Subcutaneous abdominal adipose tissue (tissue), 5 donors: ENCODE measurements at regions not wholly inside any gene's neighbourhood (a gene's known extent, or its start where the extent isn't known, plus 50 kb on each side); places are given as distances from the start of the nearest gene placed in this dataset.

ENCODE experiments used
- H3K27ac ChIP-seq: one replicate; pipeline ENCODE4 v1.7.0; 2013; ENCODE audit warnings: low read depth, mild to moderate bottlenecking, inconsistent platforms, low read length, moderate library complexity
- H3K27me3 ChIP-seq, 5 donors: one replicate each; pipeline ENCODE4 v1.7.0; 2013; ENCODE audit warnings: low read length in 5 of 5, inconsistent platforms in 1 of 5; ENCODE audit not compliant: control insufficient read depth in 5 of 5, insufficient read depth in 4 of 5
- H3K36me3 ChIP-seq, 5 donors: one replicate each; pipeline ENCODE4 v1.7.0; 2013; ENCODE audit warnings: low read length in 5 of 5; ENCODE audit not compliant: control insufficient read depth in 5 of 5, insufficient read depth in 5 of 5
- H3K4me1 ChIP-seq, 5 donors: one replicate each; pipeline ENCODE4 v1.7.0; 2013; ENCODE audit warnings: low read length in 5 of 5, mild to moderate bottlenecking in 3 of 5, moderate library complexity in 1 of 5; ENCODE audit not compliant: control insufficient read depth in 5 of 5, insufficient read depth in 5 of 5
- H3K4me3 ChIP-seq, 5 donors: one replicate each; pipeline ENCODE4 v1.7.0; 2013; ENCODE audit warnings: low read length in 5 of 5, low read depth in 1 of 5
- H3K9ac ChIP-seq, 5 donors: one replicate each; pipeline ENCODE4 v1.7.0; 2013; ENCODE audit warnings: low read length in 5 of 5, mild to moderate bottlenecking in 4 of 5, moderate library complexity in 3 of 5
- H3K9me3 ChIP-seq, 5 donors: one replicate each; pipeline ENCODE4 v1.7.0; 2013; ENCODE audit warnings: low read length in 5 of 5; ENCODE audit not compliant: control insufficient read depth in 5 of 5
- donor health status: healthy.
- donor health status: healthy.
- donor health status: healthy.
- donor health status: healthy.
- donor health status: healthy.

DNA sequence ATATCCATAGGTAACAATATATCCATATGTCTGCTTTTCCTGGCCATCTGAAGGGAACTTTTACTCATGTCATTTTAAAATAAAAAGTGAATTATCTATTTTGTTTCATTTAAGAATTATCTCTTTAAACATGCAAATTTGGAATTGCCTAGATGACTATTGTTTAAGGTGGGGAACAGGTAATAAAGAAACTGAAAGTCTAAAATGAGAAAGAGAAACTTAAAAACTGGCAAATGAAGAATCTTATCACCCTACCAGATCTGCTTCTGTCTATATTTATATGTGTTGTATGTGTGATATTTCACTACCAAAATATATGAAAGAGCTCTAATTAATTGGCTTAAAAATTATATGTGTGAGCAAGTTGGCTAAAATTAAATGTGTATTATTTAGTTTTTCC is 243.2 kb upstream of the KCNH7 start:
- Histone ChIP-seq H3K27me3 (no peaks in the 10 kb centered on the region), H3K4me1 (peaks cover 0 to 3% (median 0%) of the 10 kb centered on the region in 5 donors), H3K4me3 (no peak overlapping the region), H3K9me3 (peaks cover 0 to 6% (median 2%) of the 10 kb centered on the region in 5 donors), H3K36me3 (no peaks in the 10 kb centered on the region), H3K9ac (no peak overlapping the region), H3K27ac (no peak overlapping the region)

DNA sequence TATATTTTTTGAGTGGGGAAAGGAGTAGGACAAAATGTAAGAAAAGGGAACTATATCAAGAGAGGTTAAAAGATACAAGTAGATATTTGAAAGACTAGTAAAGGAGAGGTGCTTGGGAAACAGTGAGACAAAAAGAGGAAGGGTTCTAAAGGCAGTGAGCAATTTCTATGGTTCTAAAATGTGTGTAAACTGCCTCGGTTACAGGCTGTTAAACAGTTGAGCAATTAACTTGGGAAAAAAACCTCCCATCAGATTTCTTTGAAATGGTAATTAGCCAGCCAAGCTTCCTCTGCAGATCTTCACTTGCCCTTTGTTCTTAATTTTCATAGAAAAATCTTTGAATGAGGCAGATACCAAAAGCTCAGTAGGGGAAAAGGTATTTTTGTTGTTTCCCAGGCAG is 238.7 kb upstream of the KCNH7 start:
- no peaks in the 10 kb centered on the region for H3K27me3 ChIP-seq
- no peak overlapping the region for H3K4me3 ChIP-seq
- H3K9me3 ChIP-seq, result peaks cover 0 to 2% (median 0%) of the 10 kb centered on the region in 5 donors
- H3K4me1 ChIP-seq, result peaks cover 0 to 3% (median 0%) of the 10 kb centered on the region in 5 donors
- no peaks in the 10 kb centered on the region for H3K36me3 ChIP-seq
- no peak overlapping the region for H3K27ac ChIP-seq
- no peak overlapping the region for H3K9ac ChIP-seq

DNA sequence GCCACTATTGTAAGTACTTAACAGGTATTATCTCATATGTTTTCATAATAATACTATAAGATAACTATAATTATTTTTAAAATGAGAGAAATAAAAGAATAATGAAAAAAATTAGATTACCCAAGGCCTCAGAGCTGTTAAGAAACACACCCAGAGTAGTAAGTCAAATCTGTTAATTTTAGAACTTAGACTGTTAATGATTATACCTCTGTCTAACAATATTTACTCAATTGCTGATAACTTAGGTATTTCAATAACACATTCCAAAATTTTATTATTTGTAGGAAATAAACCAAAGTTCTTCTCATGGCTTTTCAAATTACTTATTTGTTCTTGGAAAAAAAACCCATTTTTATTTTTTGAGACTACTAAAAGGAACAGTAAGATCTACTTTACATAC is 227.5 kb upstream of the KCNH7 start:
- H3K9ac ChIP-seq, result no peak overlapping the region
- no peaks in the 10 kb centered on the region for H3K36me3 ChIP-seq
- no peaks in the 10 kb centered on the region for H3K27me3 ChIP-seq
- H3K9me3 ChIP-seq, result peaks cover 0 to 3% (median 0%) of the 10 kb centered on the region in 5 donors
- H3K27ac ChIP-seq, result no peak overlapping the region
- H3K4me3 ChIP-seq, result no peak overlapping the region
- H3K4me1 ChIP-seq, result no peaks in the 10 kb centered on the region

- Histone ChIP-seq H3K4me1 (no peaks in the 10 kb centered on the region), H3K27me3 (no peaks in the 10 kb centered on the region), H3K4me3 (no peak overlapping the region), H3K27ac (no peak overlapping the region), H3K9me3 (peaks cover 0 to 3% (median 0%) of the 10 kb centered on the region in 5 donors), H3K36me3 (no peaks in the 10 kb centered on the region), H3K9ac (no peak overlapping the region)
Observed at GRCh38 chr2:163062524-163062923, 224.0 kb upstream of the KCNH7 start.

DNA sequence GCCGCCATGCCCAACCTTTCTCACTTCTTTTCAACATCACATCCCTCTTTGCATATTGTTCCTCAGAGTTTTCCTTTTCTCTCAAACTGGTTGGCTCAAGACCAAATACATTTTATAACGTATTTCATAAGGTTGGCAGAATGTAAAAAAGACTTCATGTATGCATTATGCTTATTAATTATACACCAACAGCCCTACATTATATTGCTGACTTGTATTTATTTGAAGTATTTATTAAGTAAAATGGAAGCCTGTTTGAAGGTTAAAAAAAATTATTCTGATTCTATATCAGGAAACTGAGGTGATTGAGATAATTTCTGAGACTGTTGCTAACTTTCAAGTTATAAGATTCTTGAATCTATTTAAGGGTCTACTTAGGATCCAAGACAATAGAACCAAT is 208.0 kb upstream of the KCNH7 start:
- Histone ChIP-seq H3K4me3 (no peak overlapping the region), H3K36me3 (no peaks in the 10 kb centered on the region), H3K9ac (no peak overlapping the region), H3K27me3 (no peaks in the 10 kb centered on the region), H3K27ac (no peak overlapping the region), H3K4me1 (no peaks in the 10 kb centered on the region), H3K9me3 (peaks cover 0 to 3% (median 0%) of the 10 kb centered on the region in 5 donors)

DNA sequence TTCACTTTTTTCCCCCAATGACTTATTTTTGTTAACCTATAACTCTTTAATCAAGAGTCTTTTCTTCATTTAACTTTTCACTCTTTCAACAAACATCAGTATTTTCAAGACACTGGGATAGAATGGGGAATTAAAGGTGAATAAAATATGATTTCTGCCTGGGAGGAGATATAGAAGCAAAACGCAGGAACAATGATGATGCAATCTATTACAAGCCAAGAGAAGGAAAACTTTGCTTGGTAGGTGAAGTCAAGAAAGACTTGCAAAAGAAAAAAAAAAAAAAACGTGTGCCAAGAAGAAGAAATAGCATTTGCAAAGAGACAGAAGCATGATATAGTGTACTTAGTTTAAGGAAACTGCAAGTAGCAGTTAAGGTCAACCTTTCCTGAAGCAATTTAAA is 207.3 kb upstream of the KCNH7 start:
- Histone ChIP-seq H3K4me1 (no peaks in the 10 kb centered on the region), H3K9me3 (peaks cover 0 to 3% (median 0%) of the 10 kb centered on the region in 5 donors), H3K36me3 (no peaks in the 10 kb centered on the region), H3K27me3 (no peaks in the 10 kb centered on the region), H3K9ac (no peak overlapping the region), H3K27ac (no peak overlapping the region), H3K4me3 (no peak overlapping the region)

- Histone ChIP-seq H3K9me3 (peaks cover 0 to under 1% (median 0%) of the 10 kb centered on the region in 5 donors), H3K27ac (no peak overlapping the region), H3K27me3 (no peaks in the 10 kb centered on the region), H3K4me3 (no peak overlapping the region), H3K36me3 (no peaks in the 10 kb centered on the region), H3K4me1 (no peaks in the 10 kb centered on the region), H3K9ac (no peak overlapping the region)
Observed at GRCh38 chr2:163044114-163044513, 205.5 kb upstream of the KCNH7 start.

GRCh38 chr2:163043201-163043600 is 204.6 kb upstream of the KCNH7 start:
- H3K4me1 ChIP-seq, result no peaks in the 10 kb centered on the region
- H3K27ac ChIP-seq, result no peak overlapping the region
- H3K27me3 ChIP-seq, result no peaks in the 10 kb centered on the region
- no peak overlapping the region for H3K4me3 ChIP-seq
- no peak overlapping the region for H3K9ac ChIP-seq
- no peaks in the 10 kb centered on the region for H3K9me3 ChIP-seq
- no peaks in the 10 kb centered on the region for H3K36me3 ChIP-seq

DNA sequence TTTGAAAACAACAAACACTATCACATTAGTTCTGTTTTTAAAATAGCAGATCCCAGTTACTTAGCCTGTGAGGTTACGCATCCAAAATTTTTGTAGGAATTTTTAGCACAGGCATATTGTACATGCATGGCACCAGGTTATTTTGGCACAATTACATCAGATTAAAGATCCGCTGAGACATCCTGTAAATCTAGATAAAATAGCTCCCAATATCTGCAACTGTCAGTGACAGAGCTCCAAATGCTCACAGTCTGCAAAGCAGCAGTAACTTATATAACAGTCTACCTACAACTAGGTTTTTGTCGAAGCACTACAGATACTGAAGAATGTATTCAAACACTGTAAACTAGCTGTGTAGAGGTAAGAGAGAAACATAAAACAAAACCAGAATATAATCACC is 200.7 kb upstream of the KCNH7 start:
- Histone ChIP-seq H3K27ac (no peak overlapping the region), H3K4me1 (no peaks in the 10 kb centered on the region), H3K27me3 (no peaks in the 10 kb centered on the region), H3K9me3 (no peaks in the 10 kb centered on the region), H3K4me3 (no peak overlapping the region), H3K36me3 (no peaks in the 10 kb centered on the region), H3K9ac (no peak overlapping the region)

GRCh38 chr2:163028807-163029206 is 190.2 kb upstream of the KCNH7 start:
- no peaks in the 10 kb centered on the region for H3K9me3 ChIP-seq
- H3K4me1 ChIP-seq, result no peaks in the 10 kb centered on the region
- H3K27me3 ChIP-seq, result no peaks in the 10 kb centered on the region
- no peak overlapping the region for H3K27ac ChIP-seq
- no peaks in the 10 kb centered on the region for H3K36me3 ChIP-seq
- H3K4me3 ChIP-seq, result no peak overlapping the region
- no peak overlapping the region for H3K9ac ChIP-seq
